Activated CD8-positive, alpha-beta memory T cell treated with anti-CD3 and anti-CD28 coated beads for 48 hours (primary cell): ENCODE measurements at regions not wholly inside any gene's neighbourhood (a gene's known extent, or its start where the extent isn't known, plus 50 kb on each side); places are given as distances from the start of the nearest gene placed in this dataset.
"Not testable (repeated sequence)": the region's sequence is repeated elsewhere in the genome, so short reads cannot be mapped to it uniquely, and the experiment has no call there.

ENCODE experiments used
- DNase-seq, 3 experiments: peaks; one replicate each; pipeline ENCODE4 v3.0.0-alpha.2; 2020; ENCODE audit warnings: low read depth in 2 of 3, low spot score in 2 of 3

DNA sequence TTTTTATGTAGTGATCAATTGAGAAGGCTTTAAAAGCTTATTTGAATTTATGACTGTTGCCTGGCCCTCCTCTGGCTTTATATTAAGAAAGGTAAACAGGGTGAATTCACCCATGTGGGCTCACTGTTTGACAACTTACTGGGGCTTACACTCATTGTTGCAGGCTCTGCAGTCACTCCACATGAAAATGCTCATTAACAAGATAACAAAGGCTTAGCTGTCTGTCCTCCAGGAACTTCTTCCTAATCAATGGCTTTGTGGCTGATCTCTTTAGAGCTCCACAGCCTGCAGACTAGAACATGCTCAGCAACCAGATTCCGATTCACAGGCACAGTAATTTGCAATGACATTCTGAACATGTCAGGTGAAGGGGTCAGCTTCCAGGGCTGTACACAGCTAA lies 323.2 kb upstream of the MAN1A1 start:
- DNase-seq, result no peak

DNA sequence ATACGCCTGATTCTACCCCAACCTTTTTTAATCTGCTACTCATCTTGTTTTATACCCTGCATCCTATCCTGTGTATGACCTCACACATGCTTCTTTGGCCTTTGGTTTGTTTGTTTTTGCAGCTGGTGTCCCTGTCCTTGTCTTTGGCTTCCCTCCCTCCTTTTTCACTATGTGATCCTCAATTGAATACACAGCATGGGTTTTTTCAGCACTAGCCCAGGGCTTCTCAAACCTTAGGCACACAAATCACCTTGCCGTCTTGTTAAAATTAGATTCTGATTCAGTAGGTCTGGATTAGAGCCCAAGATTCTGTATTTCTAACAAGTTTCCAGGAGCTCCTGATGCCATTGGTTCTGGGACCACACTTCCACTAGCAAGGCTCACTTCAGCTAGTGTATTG lies 321.5 kb upstream of the MAN1A1 start:
- DNase-seq, result no peak

DNA sequence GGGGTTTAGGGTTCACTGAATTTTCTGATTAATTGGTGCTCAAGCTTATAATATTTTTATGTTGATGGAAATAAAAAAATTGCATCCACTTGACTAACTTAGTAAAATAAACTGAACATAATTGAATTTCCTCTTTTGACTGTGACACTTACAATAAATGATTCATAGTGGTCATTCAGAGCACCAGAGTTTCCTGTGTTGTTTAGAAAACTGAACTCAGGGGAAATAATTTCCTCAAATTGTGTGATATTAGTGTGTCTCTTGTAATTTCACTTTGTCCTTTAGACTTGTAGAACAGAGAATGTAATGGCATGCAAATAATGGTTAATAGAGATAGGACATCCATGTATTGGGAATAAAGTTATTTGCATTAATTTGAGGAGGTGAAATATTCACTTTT lies 319.7 kb upstream of the MAN1A1 start:
- DNase-seq, result no peak

DNA sequence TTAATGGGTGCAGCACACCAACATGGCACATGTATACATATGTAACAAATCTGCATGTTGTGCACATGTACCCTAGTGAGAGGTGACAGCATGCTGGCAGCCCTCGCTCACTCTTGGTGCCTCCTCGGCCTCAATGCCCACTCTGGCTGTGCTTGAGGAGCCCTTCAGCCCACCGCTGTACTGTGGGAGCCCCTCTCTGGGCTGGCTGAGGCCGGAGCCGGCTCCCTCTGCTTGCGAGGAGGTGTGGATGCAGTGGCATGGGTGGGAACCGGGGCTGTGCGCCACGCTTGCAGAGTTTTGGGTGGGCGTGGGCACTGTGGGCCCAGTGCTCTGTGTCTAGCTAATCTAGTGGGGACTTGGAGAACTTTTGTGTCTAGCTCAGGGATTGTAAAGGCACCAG lies 315.9 kb upstream of the MAN1A1 start:
- not testable (repeated sequence) for DNase-seq

DNA sequence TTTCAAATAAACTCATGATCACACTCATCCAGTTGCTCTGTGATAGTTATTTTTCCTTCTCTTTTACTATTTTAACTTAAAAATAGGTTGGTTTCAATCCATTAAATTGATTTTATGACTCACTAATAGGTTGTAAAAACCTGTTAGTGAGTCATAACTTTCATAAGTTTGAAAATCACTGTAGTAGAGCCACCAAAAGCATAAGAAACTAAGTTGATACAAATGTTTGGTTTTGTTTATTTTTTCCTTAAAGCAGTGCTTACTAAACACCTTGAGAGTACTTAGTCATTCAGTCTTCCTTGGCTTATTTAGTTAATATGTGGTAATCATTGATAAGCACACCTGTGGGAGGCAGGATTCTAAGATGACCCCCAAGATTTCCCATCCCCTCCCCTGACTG lies 312.1 kb upstream of the MAN1A1 start:
- DNase-seq, result no peak

DNA sequence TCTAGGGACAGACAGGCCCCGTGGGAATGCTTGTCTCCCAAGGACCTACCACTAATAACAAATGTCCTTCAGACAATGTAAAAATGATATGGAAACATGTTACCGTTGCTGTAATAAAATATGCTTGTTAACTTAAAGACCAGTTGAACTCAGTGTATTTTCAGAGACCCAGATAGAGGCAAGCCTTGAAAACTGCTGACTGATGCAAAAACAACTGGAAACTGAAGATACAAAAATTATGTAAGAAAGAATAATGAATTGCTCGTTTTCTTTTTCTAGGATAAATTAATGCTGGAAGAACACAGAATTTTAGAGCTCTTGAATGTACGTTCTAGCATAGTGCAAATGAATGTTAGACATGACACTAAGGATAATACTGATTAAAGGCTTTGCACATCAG lies 311.5 kb upstream of the MAN1A1 start:
- DNase-seq, result no peak

DNA sequence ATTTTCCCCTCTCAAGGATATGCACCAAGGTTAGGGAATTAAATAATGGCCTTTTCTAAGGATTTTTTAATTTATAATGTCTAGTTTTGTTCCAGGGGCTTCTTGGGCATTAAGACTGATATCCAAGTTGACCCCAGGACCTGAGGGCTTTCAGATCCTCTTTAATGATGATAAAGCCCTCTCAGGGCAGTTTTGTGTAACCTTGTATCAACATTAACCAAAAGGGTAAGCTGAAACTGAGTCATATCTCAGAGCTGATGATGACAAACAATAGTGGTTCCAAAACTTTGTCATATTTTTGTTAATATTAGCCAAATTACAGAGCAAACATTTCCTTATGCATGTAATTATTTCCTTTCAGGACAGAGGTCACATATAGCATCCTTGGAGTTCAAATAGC lies 309.4 kb upstream of the MAN1A1 start:
- no peak for DNase-seq

DNA sequence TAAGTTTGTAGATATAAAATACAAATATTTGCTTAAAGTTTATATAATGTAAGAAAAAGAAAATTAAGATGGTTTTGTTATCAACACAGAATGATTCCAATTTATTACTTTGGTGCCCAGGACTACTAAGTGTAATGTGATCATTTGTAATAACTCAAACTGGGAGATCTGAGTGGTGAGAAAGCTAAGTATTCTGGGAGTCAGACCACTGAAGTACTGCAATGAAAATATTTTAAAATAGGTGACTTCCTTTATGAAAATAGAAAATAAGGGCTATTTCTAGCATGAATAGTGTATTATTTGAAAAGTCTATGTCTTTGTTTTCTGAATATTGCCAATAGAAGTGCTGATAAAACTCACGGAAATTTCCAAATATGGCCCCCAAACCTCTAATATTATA lies 305.6 kb upstream of the MAN1A1 start:
- DNase-seq, result no peak

DNA sequence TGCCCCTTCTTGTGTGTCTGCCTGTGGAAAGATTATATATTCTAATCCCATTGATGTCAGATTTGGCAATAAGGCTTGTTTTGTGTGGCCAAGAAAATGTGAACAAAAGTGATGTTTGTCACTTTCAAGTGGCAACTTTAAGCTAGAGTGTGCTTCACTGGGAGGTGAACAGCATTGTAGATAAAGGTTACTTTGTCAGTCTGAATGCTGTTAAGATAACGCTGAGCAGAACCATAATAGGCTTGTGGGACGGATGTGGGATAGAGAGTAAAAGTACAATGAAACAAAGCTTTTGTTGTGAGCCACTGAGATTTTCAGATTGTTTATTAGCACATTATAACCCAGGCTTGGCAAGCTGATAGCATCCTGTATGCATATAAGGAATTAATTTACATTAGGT lies 303.8 kb upstream of the MAN1A1 start:
- no peak for DNase-seq

DNA sequence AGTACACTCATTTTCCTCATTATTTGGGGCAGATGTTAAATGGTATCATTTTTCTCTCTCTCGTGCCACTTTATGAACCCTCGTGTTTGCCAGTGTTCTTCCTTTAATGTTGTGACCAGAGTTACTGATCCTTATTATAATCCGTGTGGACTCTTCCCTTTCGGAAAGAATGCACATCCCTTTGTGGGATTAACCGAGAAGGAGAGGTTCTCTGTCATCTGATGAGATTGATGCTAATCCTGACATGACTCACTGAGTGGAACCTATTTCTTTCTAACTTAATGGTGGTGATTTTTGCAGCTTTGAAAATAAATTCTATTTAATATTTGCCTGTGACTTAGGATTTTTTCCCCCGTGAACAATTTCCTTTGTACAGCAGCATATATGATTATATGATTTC lies 300.0 kb upstream of the MAN1A1 start:
- DNase-seq, result no peak

DNA sequence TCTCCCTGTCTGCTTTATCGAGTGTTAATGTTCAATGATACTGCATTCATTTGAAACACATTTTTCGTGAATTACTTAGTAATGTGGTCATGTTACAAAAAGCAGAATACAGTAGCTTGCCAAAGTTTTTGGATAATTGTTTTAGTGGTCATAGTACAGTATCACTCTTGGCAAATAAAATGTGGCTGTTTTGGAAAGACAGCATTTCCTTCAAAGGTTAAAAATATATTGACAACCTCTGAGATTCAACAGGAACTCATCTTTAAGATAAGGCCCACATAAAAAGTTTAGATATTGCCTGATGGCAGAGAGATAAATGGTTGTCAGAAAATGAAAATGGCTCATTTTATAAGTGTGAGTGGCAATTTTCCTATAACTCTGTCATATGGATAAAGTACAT lies 297.7 kb upstream of the MAN1A1 start:
- no peak for DNase-seq

DNA sequence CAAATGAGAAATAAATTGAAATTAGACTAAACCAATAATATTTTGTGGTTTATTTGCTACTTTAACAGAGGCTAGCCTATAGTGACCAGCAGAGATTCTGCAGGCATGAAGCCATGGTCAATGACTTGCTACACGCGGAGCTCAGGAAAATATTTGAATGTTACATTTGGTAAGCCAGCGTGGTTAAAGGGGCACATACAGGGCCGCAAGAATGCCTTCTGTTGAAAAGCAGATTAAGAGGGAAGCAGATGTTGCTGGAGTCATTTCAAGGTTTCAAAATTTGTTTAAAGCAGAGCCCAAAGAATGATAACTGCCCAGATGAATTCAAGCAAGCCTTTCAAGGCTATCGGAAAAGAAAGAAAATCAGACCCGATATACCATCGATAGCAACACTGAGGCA lies 294.3 kb upstream of the MAN1A1 start:
- DNase-seq, result no peak

DNA sequence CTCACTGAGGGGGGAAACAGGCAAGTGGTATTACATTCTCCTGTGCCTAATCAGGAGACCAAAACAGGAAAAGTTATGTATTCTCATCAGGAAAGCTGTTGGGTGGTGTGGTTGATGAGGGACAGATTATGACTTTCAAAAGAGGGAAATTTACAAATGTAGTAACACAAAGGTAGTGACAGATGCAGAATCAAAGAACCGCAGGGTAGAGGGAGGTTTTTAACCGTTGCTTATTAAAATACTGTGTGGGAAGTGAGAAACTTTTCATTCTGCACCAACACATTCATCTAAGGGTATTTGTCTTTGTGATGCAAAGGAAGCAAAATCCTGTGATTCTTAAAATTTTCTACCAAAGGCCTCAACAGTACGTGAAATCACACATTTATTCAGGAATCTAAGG lies 288.2 kb upstream of the MAN1A1 start:
- DNase-seq, result no peak

DNA sequence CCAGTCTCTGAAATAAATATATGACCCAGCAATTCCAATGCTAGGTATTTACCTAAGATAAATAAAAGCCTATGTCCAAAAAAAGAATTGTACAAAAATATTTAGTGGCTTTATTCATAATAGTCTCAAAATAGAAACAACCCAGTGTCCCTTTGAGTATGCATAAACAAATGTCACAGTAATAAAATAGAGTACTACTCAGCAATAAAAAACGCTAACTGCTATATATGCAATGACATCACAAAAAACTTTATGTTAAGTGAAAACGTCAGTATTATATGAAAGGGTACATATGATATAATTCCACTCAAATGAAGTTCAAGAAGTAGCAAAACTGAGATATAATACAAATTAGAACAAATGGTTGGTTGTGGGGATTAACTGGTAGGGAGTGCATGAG lies 286.5 kb upstream of the MAN1A1 start:
- no peak for DNase-seq

DNA sequence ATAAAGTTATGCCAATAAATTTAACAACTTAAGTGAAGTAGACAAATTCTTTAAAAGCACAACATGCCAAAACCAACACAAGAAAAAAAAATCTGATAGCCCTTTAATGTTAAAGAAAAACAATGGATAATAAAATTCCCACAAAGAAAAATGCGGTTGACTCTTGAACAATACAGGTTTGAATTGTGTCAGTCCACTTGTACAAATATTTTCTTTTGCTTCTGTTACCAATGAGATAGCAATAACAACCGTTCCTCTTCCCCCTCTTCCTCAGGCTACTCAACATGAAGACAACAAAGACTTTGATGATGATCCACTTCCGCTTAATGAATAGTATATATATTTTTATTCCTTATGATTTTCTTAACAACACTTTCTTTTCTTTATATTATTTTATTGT lies 283.9 kb upstream of the MAN1A1 start:
- no peak for DNase-seq

DNA sequence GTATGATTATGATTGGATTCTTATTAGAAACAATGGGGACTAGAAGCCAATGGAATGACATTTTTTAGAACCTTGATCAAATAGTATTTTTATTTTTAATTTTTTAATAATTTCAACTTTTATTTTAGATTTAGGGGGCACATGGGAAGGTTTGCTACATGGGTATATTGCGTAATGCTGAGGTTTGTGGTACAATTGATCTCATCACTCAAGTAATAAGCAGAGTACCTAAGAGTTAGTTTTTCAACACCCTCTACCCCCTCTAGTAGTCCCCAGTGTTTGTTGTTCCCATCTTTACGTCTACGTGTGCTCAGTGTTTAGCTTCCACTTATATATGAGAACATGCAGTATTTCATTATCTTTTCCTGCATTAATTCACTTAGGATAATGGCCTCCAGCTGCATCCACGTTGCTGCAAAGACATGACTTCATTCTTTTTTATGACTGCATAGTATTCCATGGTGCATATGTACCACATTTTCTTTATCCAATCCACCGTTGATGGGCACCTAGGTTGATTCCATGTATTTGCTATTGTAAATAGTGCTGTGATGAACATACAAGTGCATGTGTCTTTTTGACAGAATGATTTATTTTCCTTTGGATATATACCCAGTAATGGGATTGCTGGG lies 281.1 kb upstream of the MAN1A1 start:
- DNase-seq, result no peak

DNA sequence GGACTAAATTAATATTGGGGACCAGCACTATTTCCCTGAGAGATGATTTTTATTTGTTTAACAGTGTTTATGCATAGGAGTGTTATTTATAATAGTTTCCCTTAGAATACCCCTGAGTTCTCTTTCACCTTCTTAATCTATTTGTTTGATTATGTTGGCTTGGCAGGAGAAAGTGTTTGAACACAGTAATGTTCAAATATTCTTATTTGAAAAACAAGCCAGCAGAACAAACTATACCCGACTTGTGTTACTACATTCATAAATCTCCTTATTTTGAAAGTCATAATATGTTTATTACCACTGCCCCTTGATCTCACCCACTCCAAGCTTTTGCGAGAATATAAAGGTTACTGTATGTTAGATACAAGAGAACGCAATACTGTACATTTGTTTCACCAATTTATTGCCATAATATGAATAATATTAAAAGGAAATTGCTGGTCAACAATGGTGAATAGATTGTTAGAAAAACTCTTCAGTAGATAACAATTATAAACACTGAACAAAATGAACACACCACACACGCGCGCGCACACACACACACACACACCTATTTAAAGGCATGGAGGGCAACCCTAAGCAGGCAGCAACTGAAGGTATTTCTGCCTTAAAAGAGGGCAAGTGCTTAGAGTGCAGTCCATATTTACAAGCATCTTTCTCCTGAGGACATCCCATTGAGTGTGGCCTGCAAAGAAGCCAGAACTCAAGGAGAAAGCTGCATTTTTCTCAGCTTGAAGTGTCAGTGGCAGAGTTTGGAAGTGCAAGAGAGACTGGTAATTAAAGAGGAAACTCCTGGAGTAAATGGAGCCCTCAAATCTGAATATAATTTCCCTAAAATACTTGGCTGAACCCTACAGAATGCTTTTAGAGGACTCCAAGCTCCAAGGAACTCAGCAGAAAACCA lies 279.4 kb upstream of the MAN1A1 start:
- no peak for DNase-seq

DNA sequence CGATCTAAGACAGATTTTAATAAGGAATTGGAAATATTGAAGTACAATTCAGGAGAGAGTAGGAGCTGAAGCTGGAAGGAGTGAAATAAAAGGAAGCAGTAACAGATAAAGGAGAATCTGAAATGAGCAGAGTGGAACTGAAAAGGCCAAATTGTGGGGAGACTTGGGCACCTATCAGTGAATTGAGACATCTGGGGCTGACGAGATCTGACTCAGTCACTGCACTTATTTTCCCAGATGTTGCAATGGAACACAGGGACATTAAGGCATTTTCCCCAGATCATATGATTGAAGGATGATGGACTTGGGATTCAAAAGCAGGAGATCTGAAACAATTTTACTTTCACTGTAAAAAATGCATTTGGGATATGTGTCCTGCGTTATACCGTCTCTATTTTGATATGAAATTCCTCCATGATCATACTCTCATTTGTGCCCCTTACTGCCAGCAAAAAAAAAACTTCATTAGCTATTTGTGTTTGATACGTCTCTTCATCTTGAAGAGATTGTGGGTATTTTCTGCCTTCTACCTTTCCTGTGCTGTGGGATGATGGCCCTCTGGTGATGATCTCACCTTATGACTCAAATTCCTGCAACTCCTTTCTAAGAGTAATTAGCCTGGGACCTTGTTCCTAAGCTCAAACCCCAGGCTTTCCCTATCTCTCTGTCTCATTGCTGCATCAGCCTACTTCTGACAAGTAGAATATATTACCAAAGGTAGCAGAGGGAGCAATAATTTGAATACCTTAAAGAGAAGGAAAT lies 278.5 kb upstream of the MAN1A1 start:
- no peak for DNase-seq

DNA sequence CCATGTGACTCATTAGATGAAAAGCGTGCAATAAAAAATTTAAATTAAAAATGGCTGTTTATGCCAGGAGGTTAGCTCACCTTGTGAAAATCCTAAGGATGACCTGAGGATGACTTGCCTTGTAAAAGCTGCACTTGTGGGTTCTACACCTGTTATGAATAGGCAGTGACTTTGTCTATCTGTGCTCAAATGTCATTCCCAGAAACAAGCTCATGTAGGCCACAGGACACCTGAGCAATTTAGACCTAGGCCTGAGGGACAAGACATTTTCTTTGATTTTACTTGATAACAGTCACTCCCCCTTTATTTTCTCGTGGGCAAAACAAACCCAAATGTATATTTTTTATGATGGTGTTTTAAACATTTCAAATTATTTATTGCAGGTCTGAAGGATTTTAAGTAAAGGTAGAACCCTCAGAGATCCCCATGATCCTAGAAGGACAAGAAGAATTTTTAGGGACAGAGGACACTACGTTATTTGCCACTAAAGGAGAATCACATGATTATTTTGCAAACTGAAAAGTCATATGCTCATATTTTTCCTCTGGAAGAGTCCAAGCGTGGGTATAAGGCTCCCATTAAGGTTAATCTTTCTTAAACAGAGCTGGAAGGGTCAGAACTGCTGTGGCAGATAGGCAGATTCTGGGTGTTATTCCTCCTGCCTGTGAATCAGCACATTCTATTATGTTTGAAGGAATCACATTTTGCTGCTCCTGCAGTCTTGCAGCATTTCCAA lies 277.5 kb upstream of the MAN1A1 start:
- no peak for DNase-seq

DNA sequence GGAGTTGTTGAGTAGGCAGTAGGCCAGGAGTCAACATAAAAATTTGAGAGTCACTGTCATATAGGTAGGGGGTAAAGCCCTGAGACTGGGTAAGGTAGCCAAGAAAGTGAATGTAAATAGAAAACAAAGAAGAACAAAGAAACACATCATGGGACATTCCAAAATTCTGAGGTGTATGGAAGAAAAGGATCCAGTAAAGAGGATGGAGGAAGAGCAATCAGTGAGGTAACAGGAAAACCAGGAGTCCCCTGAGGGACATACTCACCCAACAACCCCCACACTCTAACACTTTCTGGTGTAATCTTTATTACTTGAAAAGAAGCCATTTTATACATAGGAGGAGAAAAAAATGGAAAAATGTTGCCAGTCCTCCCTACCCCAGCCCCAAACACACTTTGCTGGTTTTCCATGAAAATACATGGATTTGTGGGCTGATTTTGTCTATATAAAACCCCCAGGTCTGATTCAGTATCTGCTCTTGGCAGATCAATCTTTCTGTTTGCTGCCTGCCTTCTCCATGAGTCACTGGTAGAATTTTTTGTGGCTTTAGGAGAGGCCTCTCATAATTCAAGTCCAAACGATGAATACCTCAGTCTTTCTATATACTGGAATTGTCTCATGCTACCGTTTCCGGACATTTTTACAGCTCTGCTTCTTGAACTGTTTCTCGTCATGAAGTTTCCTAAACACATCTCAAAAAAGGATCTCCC lies 271.4 kb upstream of the MAN1A1 start:
- DNase-seq, result no peak

DNA sequence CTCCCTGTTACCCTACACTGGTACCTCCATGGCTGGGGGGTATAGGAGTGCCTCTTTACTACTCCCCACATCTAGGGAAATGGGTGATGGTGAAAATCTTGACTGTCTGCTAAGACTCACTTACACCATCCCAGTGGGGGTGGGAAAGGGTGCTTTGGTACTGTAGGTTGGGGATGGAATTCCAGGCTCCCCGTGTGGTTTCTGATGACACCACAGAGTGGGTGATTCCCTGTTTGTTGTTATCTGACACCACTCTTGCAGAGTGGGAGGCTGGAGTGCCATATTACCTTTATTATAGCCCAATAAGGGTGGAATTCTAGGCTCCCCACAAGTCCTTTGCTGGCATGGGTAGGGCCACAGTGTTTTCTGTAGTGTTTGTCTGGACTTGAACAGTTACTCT lies 264.6 kb upstream of the MAN1A1 start:
- no peak for DNase-seq
